ENCODE measurements at regions not wholly inside any gene's neighbourhood (a gene's known extent, or its start where the extent isn't known, plus 50 kb on each side); places are given as distances from the start of the nearest gene placed in this dataset.

GRCh38 chr3:127423856-127424765, 136.3 kb upstream of the PRR20G start:
- 81 to 84% methylated on average over 23 of the region's 23 CpGs for WGBS, 2 donors

GRCh38 chr3:127422663-127423375, 135.0 kb upstream of the PRR20G start:
- Histone ChIP-seq H3K27me3 (no peaks in the 10 kb centered on the region), H3K4me1 (no peaks in the 10 kb centered on the region), H3K4me3 (no peak overlapping the region), H3K36me3 (ENCODE audit: low read depth, missing control alignments) (no peaks in the 10 kb centered on the region), H3K27ac (no peak overlapping the region), H3K9me3 (no peaks in the 10 kb centered on the region)
- 70 to 81% methylated on average over 17 to 26 of the region's 26 CpGs for WGBS, 2 donors
- TF ChIP-seq CTCF (IDR thresholded peaks at IDR 0.05) = no peak
- intact Hi-C loops (cut with DNase I; ENCODE audit: low total_unique reads) = no loop called here
- no peak for DNase-seq

More at GRCh38 chr3:127423856-127424765, 136.3 kb upstream of the PRR20G start:
- Histone ChIP-seq H3K36me3 (ENCODE audit: low read depth, missing control alignments) (no peaks in the 10 kb centered on the region), H3K27me3 (no peaks in the 10 kb centered on the region), H3K4me1 (no peaks in the 10 kb centered on the region), H3K4me3 (no peak overlapping the region), H3K27ac (no peak overlapping the region), H3K9me3 (no peaks in the 10 kb centered on the region)
- intact Hi-C loops (cut with DNase I; ENCODE audit: low total_unique reads) = no loop called here
- DNase-seq = no peak
- no peak for TF ChIP-seq POLR2A (IDR thresholded peaks at IDR 0.05)
- TF ChIP-seq CTCF (IDR thresholded peaks at IDR 0.05) = no peak

GRCh38 chr3:127421943-127422662, 134.3 kb upstream of the PRR20G start:
- H3K27me3 ChIP-seq = no peaks in the 10 kb centered on the region
- no peak for DNase-seq

GRCh38 chr3:127420829-127421228, 133.0 kb upstream of the PRR20G start:
- DNase-seq = no peak

More at GRCh38 chr3:127421943-127422662, 134.3 kb upstream of the PRR20G start:
- intact Hi-C loops (cut with DNase I; ENCODE audit: low total_unique reads) = no loop called here
- Histone ChIP-seq H3K36me3 (ENCODE audit: low read depth, missing control alignments) (no peaks in the 10 kb centered on the region), H3K27ac (no peak overlapping the region), H3K4me3 (no peak overlapping the region), H3K4me1 (no peaks in the 10 kb centered on the region), H3K9me3 (no peaks in the 10 kb centered on the region)
- 80 to 92% methylated on average over 9 to 10 of the region's 10 CpGs for WGBS, 2 donors
- TF ChIP-seq CTCF (IDR thresholded peaks at IDR 0.05) (no peak), POLR2A (IDR thresholded peaks at IDR 0.05) (no peak)

More at GRCh38 chr3:127420829-127421228, 133.0 kb upstream of the PRR20G start:
- Histone ChIP-seq H3K36me3 (ENCODE audit: low read depth, missing control alignments) (no peaks in the 10 kb centered on the region), H3K27ac (no peak overlapping the region), H3K27me3 (no peaks in the 10 kb centered on the region), H3K9me3 (no peaks in the 10 kb centered on the region), H3K4me1 (no peaks in the 10 kb centered on the region), H3K4me3 (no peak overlapping the region)
- TF ChIP-seq CTCF (IDR thresholded peaks at IDR 0.05) = no peak
- no peak for TF ChIP-seq POLR2A (IDR thresholded peaks at IDR 0.05)
- WGBS, 2 donors = 66 to 76% methylated on average over 7 of the region's 7 CpGs
- intact Hi-C loops (cut with DNase I; ENCODE audit: low total_unique reads) = no loop called here

Data from testis (tissue), 2 donors.